Trophoblast cell (in vitro differentiated cells and primary cell): ENCODE measurements at regions not wholly inside any gene's neighbourhood (a gene's known extent, or its start where the extent isn't known, plus 50 kb on each side); places are given as distances from the start of the nearest gene placed in this dataset.

Experiments
- DNase-seq, 2 donors: peaks; one replicate each; pipeline ENCODE4 v3.0.0-alpha.2; 2016
- H2AFZ ChIP-seq: 2 replicates; pipeline ENCODE4 v1.6.1; 2013; ENCODE audit warnings: low read length, moderate library complexity, mild to moderate bottlenecking; ENCODE audit not compliant: insufficient read depth, poor library complexity
- H2AK5ac ChIP-seq: 2 replicates; pipeline ENCODE4 v1.6.1; 2013; ENCODE audit warnings: mild to moderate bottlenecking, low read length
- H2BK120ac ChIP-seq: 2 replicates; pipeline ENCODE4 v1.6.1; 2013; ENCODE audit warnings: low read length, mild to moderate bottlenecking, moderate library complexity; ENCODE audit not compliant: insufficient read depth, poor library complexity
- H2BK12ac ChIP-seq: 2 replicates; pipeline ENCODE4 v1.6.1; 2013; ENCODE audit warnings: mild to moderate bottlenecking, low read length, moderate library complexity
- H2BK5ac ChIP-seq: 2 replicates; pipeline ENCODE4 v1.6.1; 2013; ENCODE audit warnings: low read length, low read depth, moderate library complexity, mild to moderate bottlenecking; ENCODE audit not compliant: poor library complexity
- H3K14ac ChIP-seq: 2 replicates; pipeline ENCODE4 v1.6.1; 2013; ENCODE audit warnings: mild to moderate bottlenecking, low read length
- H3K18ac ChIP-seq: 2 replicates; pipeline ENCODE4 v1.6.1; 2013; ENCODE audit warnings: mild to moderate bottlenecking, low read length
- H3K23ac ChIP-seq: 2 replicates; pipeline ENCODE4 v1.6.1; 2013; ENCODE audit warnings: low read length
- H3K27ac ChIP-seq: 2 replicates; pipeline ENCODE4 v1.5.1; 2013; ENCODE audit warnings: low read depth, mild to moderate bottlenecking, inconsistent platforms, low read length, moderate library complexity
- H3K27me3 ChIP-seq: 2 replicates; pipeline ENCODE4 v1.6.1; 2013; ENCODE audit warnings: inconsistent platforms, mild to moderate bottlenecking, low read length, moderate library complexity; ENCODE audit not compliant: insufficient read depth
- H3K36me3 ChIP-seq, 2 experiments: 1 replicate in 1 of 2; 2 replicates in 1 of 2; pipeline ENCODE4 v1.6.1; 2013; ENCODE audit warnings: low read length in 2 of 2, mild to moderate bottlenecking in 2 of 2, moderate library complexity in 1 of 2; ENCODE audit not compliant: insufficient read depth in 2 of 2, control insufficient read depth in 1 of 2
- H3K4ac ChIP-seq: 2 replicates; pipeline ENCODE4 v1.6.1; 2013; ENCODE audit warnings: low read depth, mild to moderate bottlenecking, low read length, moderate library complexity
- H3K4me1 ChIP-seq, 2 experiments: 1 replicate in 1 of 2; 2 replicates in 1 of 2; pipeline ENCODE4 v1.6.1; 2013; ENCODE audit warnings: low read length in 2 of 2, mild to moderate bottlenecking in 2 of 2, moderate library complexity in 1 of 2; ENCODE audit not compliant: insufficient read depth in 2 of 2, control insufficient read depth in 1 of 2
- H3K4me2 ChIP-seq: 2 replicates; pipeline ENCODE4 v1.6.1; 2013; ENCODE audit warnings: inconsistent platforms, mild to moderate bottlenecking, low read length, moderate library complexity
- H3K4me3 ChIP-seq: 2 replicates; pipeline ENCODE4 v1.5.1; 2013; ENCODE audit warnings: mild to moderate bottlenecking, low read depth, low read length, inconsistent platforms
- H3K79me1 ChIP-seq: one replicate; pipeline ENCODE4 v1.6.1; 2013; ENCODE audit warnings: low read length
- H3K79me2 ChIP-seq: 2 replicates; pipeline ENCODE4 v1.6.1; 2013; ENCODE audit warnings: low read length, mild to moderate bottlenecking; ENCODE audit not compliant: control insufficient read depth, insufficient read depth, poor library complexity
- H3K9ac ChIP-seq: 2 replicates; pipeline ENCODE4 v1.6.1; 2013; ENCODE audit warnings: mild to moderate bottlenecking, low read length
- H3K9me3 ChIP-seq: 2 replicates; pipeline ENCODE4 v1.6.1; 2013; ENCODE audit warnings: low read depth, mild to moderate bottlenecking, control low read depth, inconsistent platforms, low read length; ENCODE audit not compliant: insufficient read depth
- H4K12ac ChIP-seq: 2 replicates; pipeline ENCODE4 v1.6.1; 2013; ENCODE audit warnings: low read depth, mild to moderate bottlenecking, low read length, moderate library complexity
- H4K8ac ChIP-seq: 2 replicates; pipeline ENCODE4 v1.6.1; 2013; ENCODE audit warnings: low read depth, mild to moderate bottlenecking, low read length, moderate library complexity
- H4K91ac ChIP-seq: one replicate; pipeline ENCODE4 v1.6.1; 2013; ENCODE audit warnings: low read depth, mild to moderate bottlenecking, low read length, moderate library complexity
- WGBS: extraction: QIAGEN DNeasy Blood & Tissue Kit; methylation state at CpG from one replicate; pipeline ENCODE4 v1.1.7; 2013; ENCODE audit warnings: missing lambda C conversion rate; ENCODE audit not compliant: insufficient read length, insufficient coverage; ENCODE audit errors: extremely low coverage; 5-methylcytosine and 5-hydroxymethylcytosine counted together

DNA sequence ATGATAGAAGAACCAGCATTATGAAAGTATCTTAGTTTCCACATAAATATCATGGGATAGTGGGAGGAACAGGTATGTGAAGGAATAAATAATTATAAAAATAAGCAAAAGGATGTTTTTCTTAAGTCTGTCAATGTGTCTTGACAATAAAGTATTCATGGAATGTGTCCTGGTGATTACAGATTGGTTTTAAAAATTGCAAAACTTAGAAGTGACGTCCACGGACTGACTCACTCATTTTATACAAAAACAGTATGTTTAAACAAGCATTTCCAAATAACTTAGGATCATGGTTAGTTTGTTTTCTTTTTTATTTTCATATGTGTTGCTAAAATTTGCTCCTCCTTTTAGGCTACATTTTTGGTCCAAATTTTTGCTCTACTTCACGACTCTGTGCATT, 687.0 kb upstream of the NECTIN3 start:
- Histone ChIP-seq H3K27ac (no peak overlapping the region), H3K4me1 (no peaks in the 10 kb centered on the region), H2BK5ac (no peak overlapping the region), H2AK5ac (no peak overlapping the region), H3K4me3 (no peak overlapping the region), H3K79me2 (no peaks in the 10 kb centered on the region), H3K9me3 (no peaks in the 10 kb centered on the region), H4K8ac (no peak overlapping the region), H3K18ac (no peak overlapping the region), H3K79me1 (no peaks in the 10 kb centered on the region), H3K27me3 (no peaks in the 10 kb centered on the region), H3K4me2 (no peak overlapping the region), H3K23ac (no peak overlapping the region), H2BK120ac (no peak overlapping the region), H3K36me3 (no peaks in the 10 kb centered on the region), H4K12ac (no peak overlapping the region), H3K14ac (no peak overlapping the region), H3K9ac (no peak overlapping the region), H4K91ac (no peak overlapping the region), H3K4ac (no peak overlapping the region), H2BK12ac (no peak overlapping the region), H2AFZ (no peak overlapping the region)
- WGBS, result no CpG with 5 or more reads among the region's 3 CpGs
- DNase-seq, result peak in 1 of 2 donors; percentile 3

DNA sequence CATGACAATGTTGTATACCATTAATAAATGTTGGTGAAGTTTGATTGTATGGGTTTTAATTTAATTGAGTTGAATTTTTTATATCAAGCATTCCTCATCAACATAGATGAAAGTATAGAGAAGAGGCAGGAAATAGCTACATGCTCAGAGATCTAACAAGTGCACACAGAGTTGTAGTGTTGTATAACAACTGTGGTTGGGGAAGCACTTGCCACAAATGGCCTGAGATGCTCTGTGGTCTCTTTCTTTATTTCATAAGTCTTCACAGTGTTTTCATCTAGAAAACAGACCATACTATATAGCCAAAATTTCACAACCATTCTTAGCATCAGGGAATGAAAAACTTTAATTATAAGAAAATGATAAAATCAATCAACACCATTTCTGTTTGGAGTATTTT, 682.6 kb upstream of the NECTIN3 start:
- no peak overlapping the region for H4K91ac ChIP-seq

DNA sequence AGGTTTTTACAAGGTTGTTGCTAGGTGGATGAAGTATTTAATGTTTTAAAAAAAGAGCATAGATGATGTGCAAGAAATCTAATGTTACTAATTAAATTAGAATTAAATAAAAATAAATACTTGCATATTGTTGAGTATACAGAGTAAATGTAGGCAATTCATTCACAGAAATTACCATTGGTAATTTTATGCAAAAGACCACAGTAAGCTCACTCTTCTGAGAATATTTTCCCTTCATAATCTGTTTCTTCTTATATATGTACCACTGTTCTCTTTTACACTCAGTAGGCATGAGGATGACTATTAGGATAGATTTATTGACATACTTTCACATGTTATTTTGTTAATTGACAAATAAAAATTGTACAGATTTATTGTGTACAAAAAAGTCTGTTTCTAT, 681.2 kb upstream of the NECTIN3 start:
- Histone ChIP-seq H4K91ac (no peak overlapping the region), H2BK120ac (no peak overlapping the region)

More for the DNA sequence above, 682.6 kb upstream of the NECTIN3 start:
- Histone ChIP-seq H3K79me1 (no peaks in the 10 kb centered on the region), H3K9ac (no peak overlapping the region), H4K8ac (no peak overlapping the region), H3K36me3 (no peaks in the 10 kb centered on the region), H4K12ac (no peak overlapping the region), H2BK5ac (no peak overlapping the region), H2BK120ac (no peak overlapping the region), H3K23ac (no peak overlapping the region), H3K4me1 (no peaks in the 10 kb centered on the region), H2AFZ (no peak overlapping the region), H3K14ac (no peak overlapping the region), H2AK5ac (no peak overlapping the region), H3K4ac (no peak overlapping the region), H3K18ac (no peak overlapping the region), H3K27me3 (no peaks in the 10 kb centered on the region), H3K27ac (no peak overlapping the region), H3K4me3 (no peak overlapping the region), H3K79me2 (no peaks in the 10 kb centered on the region), H3K4me2 (no peak overlapping the region), H2BK12ac (no peak overlapping the region), H3K9me3 (no peaks in the 10 kb centered on the region)
- no peak for DNase-seq

DNA sequence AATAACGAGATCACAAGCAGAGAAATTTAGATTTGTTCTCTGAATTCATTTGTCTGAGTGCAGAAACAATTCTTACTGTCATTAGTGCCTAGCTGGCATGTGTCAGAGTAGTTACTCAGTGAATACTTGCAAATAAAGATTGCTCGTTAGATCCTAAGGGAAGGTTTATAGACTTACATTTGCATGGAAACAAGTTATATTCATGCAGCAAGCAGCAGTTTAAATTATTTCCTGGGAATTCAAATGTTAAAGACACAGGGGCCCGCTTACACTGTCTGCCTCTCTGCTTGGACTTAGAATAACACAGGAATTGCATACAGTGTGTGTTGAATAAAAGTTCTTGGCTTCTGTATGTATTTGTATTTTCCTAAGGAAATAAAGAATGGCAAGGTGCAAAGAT, 680.6 kb upstream of the NECTIN3 start:
- no peak overlapping the region for H4K12ac ChIP-seq
- H3K9ac ChIP-seq, result no peak overlapping the region
- no peak overlapping the region for H3K23ac ChIP-seq
- no peak for DNase-seq
- no peak overlapping the region for H2BK120ac ChIP-seq
- no peak overlapping the region for H3K27ac ChIP-seq
- no peaks in the 10 kb centered on the region for H3K79me2 ChIP-seq
- no peak overlapping the region for H3K4me3 ChIP-seq
- H2BK5ac ChIP-seq, result no peak overlapping the region
- no peak overlapping the region for H2AFZ ChIP-seq
- H3K79me1 ChIP-seq, result no peaks in the 10 kb centered on the region
- WGBS, result no CpG with 5 or more reads among the region's 3 CpGs
- H3K4me1 ChIP-seq, result no peaks in the 10 kb centered on the region
- no peak overlapping the region for H3K4me2 ChIP-seq
- no peaks in the 10 kb centered on the region for H3K36me3 ChIP-seq
- no peak overlapping the region for H2AK5ac ChIP-seq
- H3K4ac ChIP-seq, result no peak overlapping the region
- no peak overlapping the region for H4K91ac ChIP-seq
- no peaks in the 10 kb centered on the region for H3K27me3 ChIP-seq
- H4K8ac ChIP-seq, result no peak overlapping the region
- H3K14ac ChIP-seq, result no peak overlapping the region
- no peak overlapping the region for H2BK12ac ChIP-seq
- no peaks in the 10 kb centered on the region for H3K9me3 ChIP-seq
- no peak overlapping the region for H3K18ac ChIP-seq

More for the DNA sequence above, 681.2 kb upstream of the NECTIN3 start:
- Histone ChIP-seq H3K27me3 (no peaks in the 10 kb centered on the region), H3K4me2 (no peak overlapping the region), H3K4me3 (no peak overlapping the region), H3K18ac (no peak overlapping the region), H3K23ac (no peak overlapping the region), H3K27ac (no peak overlapping the region), H2AFZ (no peak overlapping the region), H4K12ac (no peak overlapping the region), H4K8ac (no peak overlapping the region), H3K36me3 (no peaks in the 10 kb centered on the region), H3K9me3 (no peaks in the 10 kb centered on the region), H3K14ac (no peak overlapping the region), H3K9ac (no peak overlapping the region), H2BK5ac (no peak overlapping the region), H3K4me1 (no peaks in the 10 kb centered on the region), H3K4ac (no peak overlapping the region), H3K79me2 (no peaks in the 10 kb centered on the region), H3K79me1 (no peaks in the 10 kb centered on the region), H2AK5ac (no peak overlapping the region), H2BK12ac (no peak overlapping the region)
- no peak for DNase-seq
